ENCODE measurements at regions not wholly inside any gene's neighbourhood (a gene's known extent, or its start where the extent isn't known, plus 50 kb on each side); places are given as distances from the start of the nearest gene placed in this dataset.
"Not testable (repeated sequence)": the region's sequence is repeated elsewhere in the genome, so short reads cannot be mapped to it uniquely, and the experiment has no call there.

- Histone ChIP-seq H3K27ac (no peak overlapping the region), H3K4me3 (no peak overlapping the region)
Measured at GRCh38 chr14:83712418-83713129, 1817.4 kb upstream of the FLRT2 start.

GRCh38 chr14:83713732-83714131, 1816.2 kb upstream of the FLRT2 start:
- no peak overlapping the region for H3K27ac ChIP-seq
- H3K4me3 ChIP-seq, result no peak overlapping the region

GRCh38 chr14:83714151-83714550, 1815.8 kb upstream of the FLRT2 start:
- no peak overlapping the region for H3K27ac ChIP-seq
- H3K4me3 ChIP-seq, result no peak overlapping the region

- H3K27ac ChIP-seq, H3K4me3 ChIP-seq: not testable (repeated sequence)
Measured at GRCh38 chr14:83719435-83719834, 1810.5 kb upstream of the FLRT2 start.

- H3K27ac ChIP-seq, result no peak overlapping the region
- no peak overlapping the region for H3K4me3 ChIP-seq
Measured at GRCh38 chr14:83733670-83734069, 1796.3 kb upstream of the FLRT2 start.

GRCh38 chr14:83734431-83734830, 1795.5 kb upstream of the FLRT2 start:
- Histone ChIP-seq H3K4me3 (no peak overlapping the region), H3K27ac (no peak overlapping the region)

GRCh38 chr14:83741269-83741668, 1788.7 kb upstream of the FLRT2 start:
- Histone ChIP-seq H3K4me3 (no peak overlapping the region), H3K27ac (no peak overlapping the region)

GRCh38 chr14:83744224-83744623, 1785.7 kb upstream of the FLRT2 start:
- no peak overlapping the region for H3K4me3 ChIP-seq
- no peak overlapping the region for H3K27ac ChIP-seq

- H3K27ac ChIP-seq, result no peak overlapping the region
- H3K4me3 ChIP-seq, result no peak overlapping the region
Measured at GRCh38 chr14:83744891-83745290, 1785.1 kb upstream of the FLRT2 start.

GRCh38 chr14:83746336-83746735, 1783.6 kb upstream of the FLRT2 start:
- Histone ChIP-seq H3K4me3 (no peak overlapping the region), H3K27ac (no peak overlapping the region)

GRCh38 chr14:83757916-83758315, 1772.0 kb upstream of the FLRT2 start:
- Histone ChIP-seq H3K27ac (no peak overlapping the region), H3K4me3 (no peak overlapping the region)

- Histone ChIP-seq H3K27ac (no peak overlapping the region), H3K4me3 (no peak overlapping the region)
Measured at GRCh38 chr14:83764656-83765599, 1765.0 kb upstream of the FLRT2 start.

GRCh38 chr14:83777516-83777915, 1752.4 kb upstream of the FLRT2 start:
- no peak overlapping the region for H3K4me3 ChIP-seq
- H3K27ac ChIP-seq, result no peak overlapping the region

- H3K27ac ChIP-seq, result no peak overlapping the region
- H3K4me3 ChIP-seq, result no peak overlapping the region
Measured at GRCh38 chr14:83779266-83779665, 1750.7 kb upstream of the FLRT2 start.

GRCh38 chr14:83780321-83780720, 1749.6 kb upstream of the FLRT2 start:
- Histone ChIP-seq H3K27ac (no peak overlapping the region), H3K4me3 (no peak overlapping the region)

- Histone ChIP-seq H3K4me3 (no peak overlapping the region), H3K27ac (no peak overlapping the region)
Measured at GRCh38 chr14:83798421-83798820, 1731.5 kb upstream of the FLRT2 start.

- no peak overlapping the region for H3K27ac ChIP-seq
- no peak overlapping the region for H3K4me3 ChIP-seq
Measured at GRCh38 chr14:83799233-83799632, 1730.7 kb upstream of the FLRT2 start.

- Histone ChIP-seq H3K27ac (no peak overlapping the region), H3K4me3 (no peak overlapping the region)
Measured at GRCh38 chr14:83814896-83815295, 1715.0 kb upstream of the FLRT2 start.

- H3K4me3 ChIP-seq, result no peak overlapping the region
- H3K27ac ChIP-seq, result no peak overlapping the region
Measured at GRCh38 chr14:83816761-83817160, 1713.2 kb upstream of the FLRT2 start.

- no peak overlapping the region for H3K27ac ChIP-seq
- H3K4me3 ChIP-seq, result no peak overlapping the region
Measured at GRCh38 chr14:83825843-83826242, 1704.1 kb upstream of the FLRT2 start.

GRCh38 chr14:83826838-83827237, 1703.1 kb upstream of the FLRT2 start:
- no peak overlapping the region for H3K4me3 ChIP-seq
- no peak overlapping the region for H3K27ac ChIP-seq
